Kidney (tissue), 13 donors: ENCODE measurements at regions not wholly inside any gene's neighbourhood (a gene's known extent, or its start where the extent isn't known, plus 50 kb on each side); places are given as distances from the start of the nearest gene placed in this dataset.

ENCODE experiments used
- DNase-seq, 5 donors: peaks; one replicate each; pipeline ENCODE4 v3.0.0-alpha.2; 2013 to 2020
- FAIRE-seq: peaks from 2 replicates; lab custom pipeline; 2012; peaks lifted over from hg19 to GRCh38; lab: Jason Lieb, UNC
- H3K27ac ChIP-seq, 2 donors: one replicate each; pipeline ENCODE4 v1.7.0; 2013; ENCODE audit warnings: low read depth in 2 of 2, low read length in 2 of 2, inconsistent platforms in 1 of 2
- H3K27me3 ChIP-seq: one replicate; pipeline ENCODE4 v1.7.1; 2013; ENCODE audit warnings: low read length, inconsistent platforms; ENCODE audit not compliant: control insufficient read depth, insufficient read depth
- H3K36me3 ChIP-seq, 3 donors: one replicate each; pipeline versions ENCODE4 v1.7.0 to v1.7.1; 2013; ENCODE audit warnings: low read length in 3 of 3, control low read depth in 1 of 3, inconsistent platforms in 1 of 3; ENCODE audit not compliant: insufficient read depth in 3 of 3, control insufficient read depth in 2 of 3
- H3K4me1 ChIP-seq, 3 donors: one replicate each; pipeline versions ENCODE4 v1.7.0 to v1.7.1; 2013; ENCODE audit warnings: low read length in 3 of 3, inconsistent platforms in 1 of 3, low read depth in 1 of 3; ENCODE audit not compliant: control insufficient read depth in 2 of 3, insufficient read depth in 2 of 3
- H3K4me3 ChIP-seq, 3 donors: one replicate each; pipeline versions ENCODE4 v1.7.0 to v1.8.1; 2013; ENCODE audit warnings: low read length in 3 of 3, control low read depth in 1 of 3, inconsistent platforms in 1 of 3
- H3K9ac ChIP-seq, 3 donors: one replicate each; pipeline versions ENCODE4 v1.7.0 to v1.7.1; 2013; ENCODE audit warnings: low read length in 3 of 3, control low read depth in 1 of 3, inconsistent platforms in 1 of 3
- H3K9me3 ChIP-seq, 3 donors: one replicate each; pipeline versions ENCODE4 v1.7.0 to v1.7.1; 2013; ENCODE audit warnings: low read length in 3 of 3, control low read depth in 1 of 3, inconsistent platforms in 1 of 3; ENCODE audit not compliant: control insufficient read depth in 2 of 3, insufficient read depth in 1 of 3
- intact Hi-C: fragments of 100-400 bp; cut with DNase I; formaldehyde crosslinking; loops from one replicate; pipeline ENCODE4 v1.11.1; 2022
- TF ChIP-seq, protein P1 (sequence below): IDR thresholded peaks from 3 replicates; pipeline ENCODE4 v1.5.1; 2012; ENCODE audit warnings: mild to moderate bottlenecking, moderate library complexity, borderline replicate concordance; ENCODE audit not compliant: insufficient read depth; ENCODE audit errors: extremely low read depth
- donor health status: control.
- donor health status: control.
- donor health status: control.
- donor health status: control.
- donor health status: control.
- donor health status: DM: yes; HTN: yes; CAD: no.
- donor health status: Normal renal cell carcinoma (clear cell type).

DNA sequence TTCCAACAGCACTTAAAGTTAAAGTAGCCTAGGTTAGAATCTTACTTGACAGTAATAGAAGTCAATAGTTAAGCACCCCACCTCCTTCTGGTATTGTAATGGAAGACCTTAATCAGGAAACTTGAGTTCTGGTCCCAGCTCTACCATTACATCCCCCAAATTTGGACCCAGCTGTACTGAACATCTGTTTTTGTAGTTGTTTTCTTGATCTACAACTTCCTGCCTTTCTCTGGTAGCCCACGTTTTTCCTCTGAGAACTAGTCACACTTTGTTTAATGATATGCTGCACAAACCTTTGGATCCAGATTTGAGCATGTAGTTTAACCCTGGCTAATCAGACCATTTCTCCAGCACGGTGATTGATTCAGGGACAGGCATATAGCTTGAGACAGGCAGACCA is 505.0 kb downstream of the HS3ST4 start:
- Histone ChIP-seq H3K27me3 (no peaks in the 10 kb centered on the region), H3K4me1 (no peaks in the 10 kb centered on the region), H3K4me3 (no peak overlapping the region), H3K27ac (no peak overlapping the region), H3K9ac (no peak overlapping the region), H3K36me3 (no peaks in the 10 kb centered on the region), H3K9me3 (no peaks in the 10 kb centered on the region)
- TF ChIP-seq, protein P1, sequence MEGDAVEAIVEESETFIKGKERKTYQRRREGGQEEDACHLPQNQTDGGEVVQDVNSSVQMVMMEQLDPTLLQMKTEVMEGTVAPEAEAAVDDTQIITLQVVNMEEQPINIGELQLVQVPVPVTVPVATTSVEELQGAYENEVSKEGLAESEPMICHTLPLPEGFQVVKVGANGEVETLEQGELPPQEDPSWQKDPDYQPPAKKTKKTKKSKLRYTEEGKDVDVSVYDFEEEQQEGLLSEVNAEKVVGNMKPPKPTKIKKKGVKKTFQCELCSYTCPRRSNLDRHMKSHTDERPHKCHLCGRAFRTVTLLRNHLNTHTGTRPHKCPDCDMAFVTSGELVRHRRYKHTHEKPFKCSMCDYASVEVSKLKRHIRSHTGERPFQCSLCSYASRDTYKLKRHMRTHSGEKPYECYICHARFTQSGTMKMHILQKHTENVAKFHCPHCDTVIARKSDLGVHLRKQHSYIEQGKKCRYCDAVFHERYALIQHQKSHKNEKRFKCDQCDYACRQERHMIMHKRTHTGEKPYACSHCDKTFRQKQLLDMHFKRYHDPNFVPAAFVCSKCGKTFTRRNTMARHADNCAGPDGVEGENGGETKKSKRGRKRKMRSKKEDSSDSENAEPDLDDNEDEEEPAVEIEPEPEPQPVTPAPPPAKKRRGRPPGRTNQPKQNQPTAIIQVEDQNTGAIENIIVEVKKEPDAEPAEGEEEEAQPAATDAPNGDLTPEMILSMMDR = no peak
- FAIRE-seq = no peak
- DNase-seq = peak in 1 of 5 donors; percentile 46
- intact Hi-C loops = no loop called here

- no peaks in the 10 kb centered on the region for H3K4me1 ChIP-seq
- no peaks in the 10 kb centered on the region for H3K27me3 ChIP-seq
- FAIRE-seq = no peak
- no peak overlapping the region for H3K27ac ChIP-seq
- H3K9me3 ChIP-seq = no peaks in the 10 kb centered on the region
- TF ChIP-seq, protein P1 = no peak
- H3K4me3 ChIP-seq = no peak overlapping the region
- DNase-seq = peak in 1 of 5 donors; percentile 13
- no peaks in the 10 kb centered on the region for H3K36me3 ChIP-seq
- intact Hi-C loops = no loop called here
- H3K9ac ChIP-seq = no peak overlapping the region
These were observed 505.9 kb downstream of the HS3ST4 start for GRCh38 chr16:26197707-26198106.

GRCh38 chr16:26198221-26198620 is 506.5 kb downstream of the HS3ST4 start:
- H3K9ac ChIP-seq = no peak overlapping the region
- DNase-seq (peak in 2 of 5 donors; percentile 16 to 37), FAIRE-seq (no peak)
- H3K4me1 ChIP-seq = no peaks in the 10 kb centered on the region
- intact Hi-C loops = no loop called here
- no peaks in the 10 kb centered on the region for H3K36me3 ChIP-seq
- no peak overlapping the region for H3K4me3 ChIP-seq
- TF ChIP-seq, protein P1 = no peak
- no peaks in the 10 kb centered on the region for H3K27me3 ChIP-seq
- no peaks in the 10 kb centered on the region for H3K9me3 ChIP-seq
- no peak overlapping the region for H3K27ac ChIP-seq

DNA sequence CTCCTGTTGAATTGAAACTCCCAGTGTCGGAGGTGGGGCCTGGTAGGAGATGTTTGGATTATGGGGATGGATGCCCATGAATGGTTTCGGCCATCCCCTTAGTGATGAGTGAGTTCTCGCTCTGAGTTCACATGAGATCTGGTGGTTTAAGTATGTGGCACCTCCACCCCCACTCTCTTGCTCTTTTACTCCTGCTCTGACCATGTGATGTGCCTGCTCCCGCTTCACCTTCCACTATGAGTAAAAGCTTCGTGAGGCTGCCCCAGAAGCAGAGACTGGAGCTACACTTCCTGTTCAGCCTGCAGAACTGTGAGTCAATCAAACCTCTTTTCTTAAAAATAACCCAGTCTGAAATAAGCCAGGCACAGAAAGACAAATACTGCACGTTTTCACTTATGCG is 512.4 kb downstream of the HS3ST4 start:
- no peaks in the 10 kb centered on the region for H3K4me1 ChIP-seq
- no peaks in the 10 kb centered on the region for H3K36me3 ChIP-seq
- H3K27me3 ChIP-seq = no peaks in the 10 kb centered on the region
- H3K9me3 ChIP-seq = peaks cover 0 to 7% (median 0%) of the 10 kb centered on the region in 3 donors
- FAIRE-seq (no peak), DNase-seq (peak in 2 of 5 donors; percentile 24 to 31)
- intact Hi-C loops = no loop called here
- TF ChIP-seq, protein P1 = no peak
- no peak overlapping the region for H3K9ac ChIP-seq
- no peak overlapping the region for H3K27ac ChIP-seq
- H3K4me3 ChIP-seq = no peak overlapping the region
